ENCODE measurements at regions not wholly inside any gene's neighbourhood (a gene's known extent, or its start where the extent isn't known, plus 50 kb on each side); places are given as distances from the start of the nearest gene placed in this dataset.

DNA sequence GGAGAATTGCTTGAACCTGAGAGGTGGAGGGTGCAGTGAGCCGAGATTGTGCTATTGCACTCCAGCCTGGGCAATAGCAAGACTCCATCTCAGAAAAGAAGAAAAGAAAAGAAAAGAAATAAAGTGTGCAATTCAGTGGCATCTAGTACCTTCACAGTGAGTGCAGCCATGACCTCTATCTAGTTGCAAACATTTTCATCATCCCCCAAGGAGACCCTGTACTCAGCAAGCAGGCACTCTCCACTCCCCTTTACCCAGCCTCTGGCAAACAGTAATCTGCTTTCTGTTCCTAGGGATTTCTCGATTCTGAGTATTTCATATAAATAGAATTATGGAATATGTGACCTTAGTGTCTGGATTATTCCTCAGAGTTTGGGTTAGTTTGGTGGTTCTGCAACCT is 130.4 kb upstream of the ARL4C start:
- intact Hi-C loops (cut with micrococcal nuclease; ENCODE audit: unreplicated experiment) = no loop called here
- no peak for FAIRE-seq

More for the DNA sequence above, 130.4 kb upstream of the ARL4C start:
- in situ Hi-C loops (cut with MboI) = no loop called here
- Histone ChIP-seq H3K36me3 (ENCODE audit: control insufficient read depth in 2 of 2, insufficient read depth in 2 of 2, low read length in 1 of 2) (no peaks in the 10 kb centered on the region), H3K79me2 (ENCODE audit: control insufficient read depth, insufficient read depth, low read length) (no peaks in the 10 kb centered on the region), H3K27me3 (replicated peaks in 1 of 2; ENCODE audit: control insufficient read depth in 2 of 2, insufficient read depth in 2 of 2, low read length in 1 of 2) (0 out of 4 replicates have a peak, but pooled peaks cover 0 to 3% of the 10 kb centered on the region in 2 experiments), H3K27ac (ENCODE audit: control insufficient read depth, insufficient read depth) (no peak overlapping the region), H3K4me2 (ENCODE audit: control insufficient read depth, insufficient read depth) (no peak overlapping the region), H3K4me1 (ENCODE audit: control insufficient read depth, insufficient read depth, low read length) (no peaks in the 10 kb centered on the region), H3K9me3 (replicated peaks; ENCODE audit: control insufficient read depth, insufficient read depth, low read length) (no peaks in the 10 kb centered on the region), H4K20me1 (ENCODE audit: control insufficient read depth, insufficient read depth) (no peaks in the 10 kb centered on the region), H3K4me3 (no peak overlapping the region), H2AFZ (ENCODE audit: control insufficient read depth, low read depth, low read length) (no peak overlapping the region), H3K9ac (ENCODE audit: control insufficient read depth, insufficient read depth, low read length) (no peak overlapping the region)
- no peak for ATAC-seq
- TF ChIP-seq, protein P1, sequence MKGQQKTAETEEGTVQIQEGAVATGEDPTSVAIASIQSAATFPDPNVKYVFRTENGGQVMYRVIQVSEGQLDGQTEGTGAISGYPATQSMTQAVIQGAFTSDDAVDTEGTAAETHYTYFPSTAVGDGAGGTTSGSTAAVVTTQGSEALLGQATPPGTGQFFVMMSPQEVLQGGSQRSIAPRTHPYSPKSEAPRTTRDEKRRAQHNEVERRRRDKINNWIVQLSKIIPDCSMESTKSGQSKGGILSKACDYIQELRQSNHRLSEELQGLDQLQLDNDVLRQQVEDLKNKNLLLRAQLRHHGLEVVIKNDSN (IDR thresholded peaks at IDR 0.05; ENCODE audit: borderline replicate concordance, extremely low read length, insufficient read depth, low read depth, low read length) = no peak
- TF ChIP-seq RB1 (IDR thresholded peaks at IDR 0.05; ENCODE audit: borderline replicate concordance) (no peak), CBX5 (IDR thresholded peaks at IDR 0.05; ENCODE audit: low read depth) (no peak), TAF1 (IDR thresholded peaks at IDR 0.05; ENCODE audit: borderline replicate concordance, low read depth, low read length) (no peak), STAT1 (conservative IDR thresholded peaks at IDR 0.05) (no peak), SREBF1 (IDR thresholded peaks at IDR 0.05; ENCODE audit: low read length) (no peak)
- TF ChIP-seq, protein P2, sequence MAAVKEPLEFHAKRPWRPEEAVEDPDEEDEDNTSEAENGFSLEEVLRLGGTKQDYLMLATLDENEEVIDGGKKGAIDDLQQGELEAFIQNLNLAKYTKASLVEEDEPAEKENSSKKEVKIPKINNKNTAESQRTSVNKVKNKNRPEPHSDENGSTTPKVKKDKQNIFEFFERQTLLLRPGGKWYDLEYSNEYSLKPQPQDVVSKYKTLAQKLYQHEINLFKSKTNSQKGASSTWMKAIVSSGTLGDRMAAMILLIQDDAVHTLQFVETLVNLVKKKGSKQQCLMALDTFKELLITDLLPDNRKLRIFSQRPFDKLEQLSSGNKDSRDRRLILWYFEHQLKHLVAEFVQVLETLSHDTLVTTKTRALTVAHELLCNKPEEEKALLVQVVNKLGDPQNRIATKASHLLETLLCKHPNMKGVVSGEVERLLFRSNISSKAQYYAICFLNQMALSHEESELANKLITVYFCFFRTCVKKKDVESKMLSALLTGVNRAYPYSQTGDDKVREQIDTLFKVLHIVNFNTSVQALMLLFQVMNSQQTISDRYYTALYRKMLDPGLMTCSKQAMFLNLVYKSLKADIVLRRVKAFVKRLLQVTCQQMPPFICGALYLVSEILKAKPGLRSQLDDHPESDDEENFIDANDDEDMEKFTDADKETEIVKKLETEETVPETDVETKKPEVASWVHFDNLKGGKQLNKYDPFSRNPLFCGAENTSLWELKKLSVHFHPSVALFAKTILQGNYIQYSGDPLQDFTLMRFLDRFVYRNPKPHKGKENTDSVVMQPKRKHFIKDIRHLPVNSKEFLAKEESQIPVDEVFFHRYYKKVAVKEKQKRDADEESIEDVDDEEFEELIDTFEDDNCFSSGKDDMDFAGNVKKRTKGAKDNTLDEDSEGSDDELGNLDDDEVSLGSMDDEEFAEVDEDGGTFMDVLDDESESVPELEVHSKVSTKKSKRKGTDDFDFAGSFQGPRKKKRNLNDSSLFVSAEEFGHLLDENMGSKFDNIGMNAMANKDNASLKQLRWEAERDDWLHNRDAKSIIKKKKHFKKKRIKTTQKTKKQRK (IDR thresholded peaks at IDR 0.05; ENCODE audit: low read depth, low read length) = no peak
- BruUV-seq (replicated peaks) = no TSS peak
- DNase-seq (ENCODE audit: low read depth, low spot score) = no peak
- CTCF ChIA-PET = no interaction called here
- RAD21 ChIA-PET (ENCODE audit: unreplicated experiment) = no interaction called here
- SMC1A ChIA-PET (ENCODE audit: uncharacterized antibody, unreplicated experiment) = no interaction called here
- WGBS (ENCODE audit: insufficient coverage, insufficient replicate concordance, low lambda C conversion rate, missing lambda C conversion rate) = 0% methylated on average over 2 of the region's 2 CpGs
- POLR2A ChIA-PET = no interaction called here
